ENCODE measurements at regions not wholly inside any gene's neighbourhood (a gene's known extent, or its start where the extent isn't known, plus 50 kb on each side); places are given as distances from the start of the nearest gene placed in this dataset.

DNA sequence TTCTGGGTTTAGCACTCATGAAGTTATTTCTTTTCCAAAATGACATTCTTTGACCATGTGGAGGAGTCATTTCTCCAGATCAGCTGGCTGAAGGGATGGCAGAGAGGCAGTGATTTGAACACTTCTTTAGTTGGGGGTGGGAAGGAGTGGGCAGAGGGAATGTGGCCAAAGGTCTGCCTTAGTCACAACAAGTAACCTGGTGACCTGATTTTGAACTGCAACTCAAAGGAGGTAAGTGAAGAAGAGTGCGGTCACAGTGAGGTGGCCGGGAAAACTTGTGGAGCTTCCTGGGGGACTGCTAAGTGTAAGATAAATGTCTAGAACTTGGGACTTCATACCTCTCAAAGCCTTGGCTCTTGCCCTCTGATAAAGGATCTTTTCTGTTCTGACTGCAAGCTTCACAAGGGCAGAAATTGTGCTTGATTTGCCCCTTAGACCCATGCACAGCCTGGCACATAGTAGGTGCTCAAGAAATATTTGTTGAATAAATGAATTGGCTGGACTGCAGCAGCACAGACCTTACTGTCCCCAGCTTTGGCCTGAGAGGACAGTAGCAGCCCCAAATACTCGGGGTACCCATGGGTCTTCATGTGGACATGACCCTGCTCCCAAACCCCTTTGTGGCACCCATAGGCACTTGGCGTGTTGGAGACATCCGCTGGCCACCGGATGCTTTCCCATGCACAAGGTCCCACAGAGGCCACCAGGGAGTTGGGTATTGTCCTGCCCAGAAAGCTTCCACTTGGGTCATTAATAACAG lies 99.0 kb upstream of the ALX4 start:
- Histone ChIP-seq H3K27me3 (peaks cover 0 to 8% (median 0%) of the 10 kb centered on the region in 9 donors), H3K9me3 (peaks cover 0 to 12% (median 0%) of the 10 kb centered on the region in 12 donors), H3K4me1 (no peaks in the 10 kb centered on the region), H3K27ac (no peak overlapping the region), H3K36me3 (no peaks in the 10 kb centered on the region), H3K4me3 (no peak overlapping the region)
- DNase-seq (no peak), ATAC-seq (no peak)
- intact Hi-C loops (cut with DNase I), result loop anchor here in 1 of 10 donors (10.0 kb wide), 1 partner anchor 56 kb away; no protein-coding TSS in a partner anchor
- no peak for TF ChIP-seq CTCF (IDR thresholded peaks at IDR 0.05)
- TF ChIP-seq POLR2A (IDR thresholded peaks at IDR 0.05), result no peak
- WGBS, 4 donors, result 83 to 91% (median 87%) methylated on average over 6 of the region's 6 CpGs

DNA sequence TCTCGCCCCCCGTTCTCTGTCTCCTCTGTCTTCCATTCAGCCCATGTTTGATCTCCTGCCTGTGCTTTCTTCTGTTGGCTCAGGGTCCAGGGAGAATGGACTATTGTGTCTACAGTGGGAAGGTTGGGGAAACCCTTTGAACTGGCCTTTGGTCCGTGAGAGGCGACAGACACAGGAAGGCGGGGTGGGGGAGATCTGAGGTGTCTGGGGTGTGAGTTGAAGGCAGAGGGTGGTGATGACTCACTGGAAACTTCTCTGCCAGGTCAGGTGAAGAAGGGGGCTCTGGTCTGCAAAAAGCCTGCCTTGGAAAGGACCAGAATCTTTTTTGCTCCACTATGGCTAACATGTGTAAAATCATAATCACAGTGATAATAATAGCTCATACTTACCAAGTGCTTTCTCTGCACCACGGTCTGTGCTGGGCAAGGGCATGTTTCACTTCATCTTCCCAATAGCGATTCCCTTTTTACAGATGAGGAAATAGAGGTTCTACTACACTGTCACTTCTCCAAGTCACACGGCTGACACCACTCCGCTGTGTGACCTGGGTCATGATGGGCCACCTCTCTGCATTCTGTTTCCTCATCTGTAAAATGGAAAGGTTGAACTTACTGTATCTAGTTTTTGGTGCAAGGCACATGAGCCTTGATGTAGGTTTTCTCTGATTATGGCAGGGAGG lies 99.8 kb upstream of the ALX4 start:
- peaks cover 0 to 12% (median 0%) of the 10 kb centered on the region in 12 donors for H3K9me3 ChIP-seq
- no peak for TF ChIP-seq CTCF (IDR thresholded peaks at IDR 0.05)
- TF ChIP-seq POLR2A (IDR thresholded peaks at IDR 0.05), result no peak
- DNase-seq (no peak), ATAC-seq (no peak)
- no peak overlapping the region for H3K4me3 ChIP-seq
- no peaks in the 10 kb centered on the region for H3K4me1 ChIP-seq
- intact Hi-C loops (cut with DNase I), result loop anchor here in 1 of 10 donors (10.0 kb wide), 1 partner anchor 55 kb away; no protein-coding TSS in a partner anchor
- 72 to 81% (median 76%) methylated on average over 9 of the region's 9 CpGs for WGBS, 4 donors
- no peak overlapping the region for H3K27ac ChIP-seq
- peaks cover 0 to 8% (median 0%) of the 10 kb centered on the region in 9 donors for H3K27me3 ChIP-seq
- H3K36me3 ChIP-seq, result no peaks in the 10 kb centered on the region

GRCh38 chr11:44416776-44417175 lies 106.8 kb upstream of the ALX4 start:
- H3K4me3 ChIP-seq, result no peak overlapping the region
- H3K36me3 ChIP-seq, result no peaks in the 10 kb centered on the region
- no peak overlapping the region for H3K27ac ChIP-seq
- ATAC-seq (no peak), DNase-seq (no peak)
- peaks cover 0 to 5% (median 0%) of the 10 kb centered on the region in 9 donors for H3K27me3 ChIP-seq
- peaks cover 0 to 6% (median 0%) of the 10 kb centered on the region in 12 donors for H3K9me3 ChIP-seq
- no peaks in the 10 kb centered on the region for H3K4me1 ChIP-seq
- intact Hi-C loops (cut with DNase I), result no loop called here
- TF ChIP-seq CTCF (IDR thresholded peaks at IDR 0.05) (no peak), POLR2A (IDR thresholded peaks at IDR 0.05) (no peak)

DNA sequence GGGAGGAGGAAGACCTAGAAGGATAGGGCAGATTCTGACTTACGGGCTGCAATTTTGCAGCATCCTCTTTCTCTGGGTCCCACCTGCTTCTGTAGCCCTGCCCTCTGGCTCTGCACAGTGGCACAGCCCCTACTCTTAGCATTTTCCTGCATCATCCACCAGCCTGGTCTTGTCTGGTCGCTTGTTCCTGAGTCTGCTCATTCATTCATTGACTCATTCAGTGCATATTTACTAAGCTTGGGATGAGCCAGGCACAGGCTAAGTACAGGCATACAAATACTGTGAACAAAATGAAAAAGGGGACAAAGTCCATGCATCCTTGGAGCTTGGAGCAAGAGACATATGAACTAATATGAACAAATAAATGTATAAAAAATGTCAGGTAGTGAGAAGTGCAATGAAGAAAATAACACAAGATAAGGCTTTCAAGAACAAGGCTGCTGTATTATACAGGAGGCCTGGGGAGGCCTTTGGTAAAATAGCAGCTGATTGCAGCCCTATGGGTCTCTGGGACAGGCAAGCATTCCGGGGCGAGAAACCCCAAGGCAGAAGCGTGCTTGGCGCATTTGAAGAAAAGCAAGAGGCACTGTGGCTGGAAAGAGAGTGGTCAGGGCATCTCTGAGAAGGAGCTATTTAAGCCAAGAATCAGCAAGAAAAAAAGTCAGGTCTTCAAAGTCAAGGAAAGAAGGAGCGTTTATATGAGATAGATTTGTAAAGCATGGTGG lies 108.0 kb upstream of the ALX4 start:
- no peak for TF ChIP-seq POLR2A (IDR thresholded peaks at IDR 0.05)
- Histone ChIP-seq H3K27me3 (peaks cover 0 to under 1% (median 0%) of the 10 kb centered on the region in 9 donors), H3K36me3 (no peaks in the 10 kb centered on the region), H3K9me3 (no peaks in the 10 kb centered on the region), H3K27ac (no peak overlapping the region), H3K4me3 (no peak overlapping the region), H3K4me1 (no peaks in the 10 kb centered on the region)
- DNase-seq, result no peak
- 93 to 94% (median 94%) methylated on average over 7 of the region's 7 CpGs for WGBS, 4 donors
- intact Hi-C loops (cut with DNase I), result no loop called here
- no peak for ATAC-seq
